ENCODE measurements at regions not wholly inside any gene's neighbourhood (a gene's known extent, or its start where the extent isn't known, plus 50 kb on each side); places are given as distances from the start of the nearest gene placed in this dataset.

DNA sequence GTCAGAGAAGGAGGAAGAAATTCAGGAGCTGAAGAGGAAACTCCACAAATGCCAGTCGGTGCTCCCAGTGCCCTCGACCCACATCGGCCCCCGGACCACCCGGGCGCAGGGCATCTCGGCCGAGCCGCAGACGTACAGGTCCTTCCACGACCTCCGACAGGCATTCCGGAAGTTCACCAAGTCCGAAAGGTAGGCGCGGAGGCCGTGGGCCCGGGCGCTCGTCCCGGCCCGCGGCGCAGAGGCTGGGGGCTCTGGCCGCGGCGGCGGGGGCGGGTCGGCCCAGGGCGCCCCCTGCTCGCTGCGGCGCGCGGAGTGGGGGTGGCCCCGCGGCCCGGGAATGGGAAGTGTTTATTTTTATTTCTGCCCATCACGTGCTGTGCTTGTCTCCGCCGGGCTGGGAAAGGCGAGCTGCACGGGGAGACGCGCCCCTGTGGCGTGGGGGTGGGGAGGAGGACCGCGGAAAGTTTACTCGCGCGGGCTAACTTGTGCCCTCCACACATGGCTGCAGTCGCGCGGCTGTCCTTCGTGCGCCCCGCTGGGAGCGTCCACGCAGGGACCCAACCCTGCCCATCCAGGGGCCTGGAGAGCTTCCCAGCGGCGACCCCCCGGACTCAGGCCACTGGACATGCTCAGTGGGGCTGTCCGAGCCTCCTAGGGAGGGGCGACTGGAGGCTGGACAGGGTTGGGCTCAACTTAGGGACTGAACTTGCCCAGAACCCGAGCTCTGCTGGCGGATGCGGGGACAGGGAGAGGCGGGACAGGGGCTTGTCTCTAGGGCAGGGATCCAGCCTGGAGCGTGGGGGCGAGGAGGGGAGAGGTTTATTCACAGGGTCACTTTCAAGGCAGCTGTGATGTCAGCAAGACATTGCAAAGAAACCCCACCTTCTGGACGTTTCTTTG is 82.6 kb upstream of the PRKG1 start:
- Mint-ChIP-seq H3K4me1 (peaks cover 5% of the 10 kb centered on the region), H3K27ac (no peak overlapping the region), H3K36me3 (no peaks in the 10 kb centered on the region), H3K9me3 (no peaks in the 10 kb centered on the region), H3K4me3 (peak overlapping the region; percentile 60), H3K27me3 (peaks cover 34% of the 10 kb centered on the region)

DNA sequence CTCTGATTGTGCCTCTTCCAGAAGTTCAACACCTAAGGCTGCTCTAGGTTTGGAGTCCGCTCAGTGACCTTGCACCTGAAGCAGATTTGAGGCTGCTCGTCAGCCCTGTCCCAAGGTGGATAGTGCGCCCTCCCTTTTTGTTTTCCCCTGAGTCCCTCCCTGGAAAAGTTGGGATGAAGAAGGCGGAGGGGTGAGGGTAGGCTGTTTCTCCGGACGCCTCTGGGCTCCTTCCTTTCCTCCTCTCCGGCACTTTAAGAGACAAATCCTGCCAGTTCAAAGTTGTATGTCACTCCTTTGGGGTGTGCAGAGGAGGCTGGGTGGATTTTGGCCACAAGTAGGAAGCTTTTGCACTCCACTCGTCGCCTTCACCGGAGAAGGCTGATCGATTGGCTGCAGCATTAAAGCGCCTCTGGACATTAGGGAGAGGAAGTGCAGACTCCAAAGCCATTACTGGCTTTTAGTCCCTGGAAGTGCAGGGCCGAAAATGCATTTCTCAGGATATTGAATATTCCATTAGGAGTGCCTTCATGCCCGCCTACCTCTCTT is 81.9 kb upstream of the PRKG1 start:
- H3K27ac Mint-ChIP-seq: no peak overlapping the region
- H3K4me1 Mint-ChIP-seq: peaks cover 5% of the 10 kb centered on the region
- no peaks in the 10 kb centered on the region for H3K36me3 Mint-ChIP-seq
- no peak overlapping the region for H3K4me3 Mint-ChIP-seq
- H3K27me3 Mint-ChIP-seq: peaks cover 35% of the 10 kb centered on the region
- H3K9me3 Mint-ChIP-seq: no peaks in the 10 kb centered on the region

GRCh38 chr10:50992972-50993766 is 81.1 kb upstream of the PRKG1 start:
- H3K9me3 Mint-ChIP-seq: no peaks in the 10 kb centered on the region
- H3K36me3 Mint-ChIP-seq: no peaks in the 10 kb centered on the region
- no peak overlapping the region for H3K4me3 Mint-ChIP-seq
- H3K4me1 Mint-ChIP-seq: peaks cover 5% of the 10 kb centered on the region
- H3K27ac Mint-ChIP-seq: no peak overlapping the region
- H3K27me3 Mint-ChIP-seq: peaks cover 34% of the 10 kb centered on the region

GRCh38 chr10:50993771-50994251 is 80.5 kb upstream of the PRKG1 start:
- Mint-ChIP-seq H3K27ac (no peak overlapping the region), H3K27me3 (peaks cover 32% of the 10 kb centered on the region), H3K36me3 (no peaks in the 10 kb centered on the region), H3K4me1 (peaks cover 5% of the 10 kb centered on the region), H3K9me3 (no peaks in the 10 kb centered on the region), H3K4me3 (no peak overlapping the region)

GRCh38 chr10:50997461-50997860 is 76.8 kb upstream of the PRKG1 start:
- Mint-ChIP-seq H3K27ac (no peak overlapping the region), H3K9me3 (no peaks in the 10 kb centered on the region), H3K36me3 (no peaks in the 10 kb centered on the region), H3K4me1 (no peaks in the 10 kb centered on the region), H3K27me3 (peaks cover 25% of the 10 kb centered on the region), H3K4me3 (no peak overlapping the region)

GRCh38 chr10:50999163-50999562 is 75.1 kb upstream of the PRKG1 start:
- H3K27me3 Mint-ChIP-seq: peaks cover 17% of the 10 kb centered on the region
- H3K36me3 Mint-ChIP-seq: no peaks in the 10 kb centered on the region
- H3K4me1 Mint-ChIP-seq: no peaks in the 10 kb centered on the region
- no peak overlapping the region for H3K4me3 Mint-ChIP-seq
- H3K9me3 Mint-ChIP-seq: no peaks in the 10 kb centered on the region
- no peak overlapping the region for H3K27ac Mint-ChIP-seq

GRCh38 chr10:51000164-51000563 is 74.1 kb upstream of the PRKG1 start:
- H3K9me3 Mint-ChIP-seq: no peaks in the 10 kb centered on the region
- H3K4me3 Mint-ChIP-seq: no peak overlapping the region
- H3K36me3 Mint-ChIP-seq: no peaks in the 10 kb centered on the region
- H3K27me3 Mint-ChIP-seq: peaks cover 14% of the 10 kb centered on the region
- no peaks in the 10 kb centered on the region for H3K4me1 Mint-ChIP-seq
- H3K27ac Mint-ChIP-seq: no peak overlapping the region

DNA sequence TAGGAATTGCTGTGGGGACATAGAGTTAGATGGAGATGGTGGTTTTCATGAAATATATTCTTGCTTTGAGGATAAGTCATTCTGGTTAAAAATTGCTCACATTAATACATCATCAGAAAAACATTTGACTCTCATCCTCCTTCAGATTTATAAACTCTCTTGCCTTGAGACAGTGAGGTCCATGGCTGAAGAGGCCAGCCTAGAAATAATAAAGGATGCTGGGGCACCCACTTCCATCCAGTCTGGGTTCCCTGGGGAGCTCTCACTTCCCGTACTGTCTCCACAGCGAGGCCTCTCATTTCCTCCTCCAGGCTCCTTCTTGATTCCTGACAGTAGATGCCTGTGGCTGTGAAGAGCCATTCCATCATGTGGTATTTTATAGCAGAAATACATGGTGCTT is 73.3 kb upstream of the PRKG1 start:
- H3K27ac Mint-ChIP-seq: no peak overlapping the region

GRCh38 chr10:51001587-51001986 is 72.7 kb upstream of the PRKG1 start:
- Mint-ChIP-seq H3K36me3 (no peaks in the 10 kb centered on the region), H3K27me3 (peaks cover 11% of the 10 kb centered on the region), H3K4me3 (no peak overlapping the region), H3K4me1 (no peaks in the 10 kb centered on the region), H3K27ac (no peak overlapping the region), H3K9me3 (no peaks in the 10 kb centered on the region)

More for the DNA sequence above, 73.3 kb upstream of the PRKG1 start:
- H3K27me3 Mint-ChIP-seq: peaks cover 13% of the 10 kb centered on the region
- no peaks in the 10 kb centered on the region for H3K9me3 Mint-ChIP-seq
- no peaks in the 10 kb centered on the region for H3K4me1 Mint-ChIP-seq
- H3K4me3 Mint-ChIP-seq: no peak overlapping the region
- H3K36me3 Mint-ChIP-seq: no peaks in the 10 kb centered on the region

DNA sequence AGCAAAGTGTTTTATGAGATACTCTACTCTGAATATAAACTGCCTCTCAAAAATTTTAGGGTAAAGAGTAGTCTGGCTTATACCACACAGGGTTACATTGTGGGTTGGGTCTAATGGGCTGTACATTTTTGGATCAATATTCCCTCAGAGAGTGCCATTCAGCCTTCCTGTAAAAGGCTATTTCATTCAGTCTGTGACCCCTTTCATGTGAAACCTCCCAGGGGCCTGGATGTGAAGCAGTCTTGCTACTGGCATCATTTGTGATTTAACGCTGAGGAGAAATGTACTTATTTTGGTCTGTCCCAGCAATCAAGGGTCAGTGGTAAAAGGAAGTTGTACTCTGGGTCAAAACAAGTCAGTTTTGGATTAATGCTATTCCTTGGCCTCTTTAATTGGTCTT is 71.8 kb upstream of the PRKG1 start:
- no peak overlapping the region for H3K4me3 Mint-ChIP-seq
- no peaks in the 10 kb centered on the region for H3K9me3 Mint-ChIP-seq
- H3K36me3 Mint-ChIP-seq: no peaks in the 10 kb centered on the region
- peaks cover 9% of the 10 kb centered on the region for H3K27me3 Mint-ChIP-seq
- no peak overlapping the region for H3K27ac Mint-ChIP-seq
- H3K4me1 Mint-ChIP-seq: no peaks in the 10 kb centered on the region

GRCh38 chr10:51004776-51005175 is 69.5 kb upstream of the PRKG1 start:
- Mint-ChIP-seq H3K36me3 (no peaks in the 10 kb centered on the region), H3K27me3 (peaks cover 9% of the 10 kb centered on the region), H3K4me1 (no peaks in the 10 kb centered on the region), H3K27ac (no peak overlapping the region), H3K9me3 (no peaks in the 10 kb centered on the region), H3K4me3 (no peak overlapping the region)

DNA sequence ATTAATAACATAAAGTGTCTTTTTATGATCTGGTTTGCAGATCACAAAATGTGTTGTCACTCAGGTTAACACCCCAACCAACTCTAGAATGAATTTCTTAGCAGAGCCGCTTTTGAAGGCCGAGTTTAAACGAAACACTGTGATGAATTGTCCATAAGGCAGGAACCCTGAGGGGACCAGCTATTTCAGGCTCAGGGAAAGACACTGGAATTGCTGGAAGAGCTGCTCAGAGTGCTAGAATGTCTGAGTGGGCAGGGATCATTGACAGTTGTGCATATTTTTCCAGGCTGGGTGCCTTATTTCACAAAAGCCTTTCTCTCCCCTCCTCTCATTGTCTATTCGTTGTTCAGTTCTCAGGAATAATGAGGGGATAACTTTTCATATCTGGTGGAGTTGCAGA is 68.7 kb upstream of the PRKG1 start:
- Mint-ChIP-seq H3K27ac (no peak overlapping the region), H3K27me3 (peaks cover 8% of the 10 kb centered on the region), H3K36me3 (no peaks in the 10 kb centered on the region), H3K9me3 (no peaks in the 10 kb centered on the region), H3K4me1 (no peaks in the 10 kb centered on the region), H3K4me3 (no peak overlapping the region)

GRCh38 chr10:51006686-51007085 is 67.6 kb upstream of the PRKG1 start:
- Mint-ChIP-seq H3K27ac (no peak overlapping the region), H3K4me3 (no peak overlapping the region), H3K4me1 (no peaks in the 10 kb centered on the region), H3K27me3 (peaks cover 7% of the 10 kb centered on the region), H3K36me3 (no peaks in the 10 kb centered on the region), H3K9me3 (no peaks in the 10 kb centered on the region)

DNA sequence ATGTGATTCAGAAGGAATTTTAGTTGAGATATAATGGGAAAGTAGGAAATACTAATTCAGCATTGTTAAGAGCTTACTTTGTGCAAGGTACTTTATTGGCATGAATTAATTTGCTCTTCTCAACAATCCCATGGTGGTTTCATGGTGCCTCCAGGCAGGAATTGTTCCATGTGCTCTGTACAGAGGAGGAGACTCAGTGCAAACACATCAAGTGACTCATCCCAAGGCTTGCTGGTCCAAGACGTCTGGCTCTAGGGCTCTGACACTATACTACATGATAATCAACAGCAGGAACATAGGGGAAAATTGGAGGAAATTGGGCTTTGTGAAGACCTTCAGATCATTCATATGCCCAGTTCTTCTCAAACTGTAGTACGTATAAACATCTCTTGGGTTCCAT is 66.5 kb upstream of the PRKG1 start:
- Mint-ChIP-seq H3K27ac (no peak overlapping the region), H3K27me3 (peaks cover 5% of the 10 kb centered on the region), H3K9me3 (no peaks in the 10 kb centered on the region), H3K4me3 (no peak overlapping the region), H3K4me1 (no peaks in the 10 kb centered on the region), H3K36me3 (no peaks in the 10 kb centered on the region)

DNA sequence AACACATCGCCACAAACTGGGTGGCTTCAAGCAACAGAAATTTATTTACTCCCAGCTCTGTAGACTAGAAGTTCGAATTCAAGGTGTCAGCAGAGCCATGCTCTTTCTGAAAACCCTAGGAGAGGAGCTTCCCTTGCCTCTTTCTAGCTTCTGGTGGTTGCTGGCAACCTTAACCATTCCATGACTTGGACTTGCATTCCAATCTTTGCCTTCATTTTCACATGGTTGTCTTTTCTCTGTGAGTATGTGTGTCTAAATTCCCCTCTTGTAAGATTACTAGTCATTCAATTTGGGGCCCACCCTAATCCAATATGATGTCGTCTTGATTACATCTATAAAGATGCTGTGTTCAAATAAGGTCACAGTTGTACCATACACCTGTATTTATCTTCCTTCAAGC is 65.9 kb upstream of the PRKG1 start:
- peaks cover 5% of the 10 kb centered on the region for H3K27me3 Mint-ChIP-seq
- no peaks in the 10 kb centered on the region for H3K9me3 Mint-ChIP-seq
- no peak overlapping the region for H3K27ac Mint-ChIP-seq
- H3K4me1 Mint-ChIP-seq: no peaks in the 10 kb centered on the region
- no peaks in the 10 kb centered on the region for H3K36me3 Mint-ChIP-seq
- no peak overlapping the region for H3K4me3 Mint-ChIP-seq

DNA sequence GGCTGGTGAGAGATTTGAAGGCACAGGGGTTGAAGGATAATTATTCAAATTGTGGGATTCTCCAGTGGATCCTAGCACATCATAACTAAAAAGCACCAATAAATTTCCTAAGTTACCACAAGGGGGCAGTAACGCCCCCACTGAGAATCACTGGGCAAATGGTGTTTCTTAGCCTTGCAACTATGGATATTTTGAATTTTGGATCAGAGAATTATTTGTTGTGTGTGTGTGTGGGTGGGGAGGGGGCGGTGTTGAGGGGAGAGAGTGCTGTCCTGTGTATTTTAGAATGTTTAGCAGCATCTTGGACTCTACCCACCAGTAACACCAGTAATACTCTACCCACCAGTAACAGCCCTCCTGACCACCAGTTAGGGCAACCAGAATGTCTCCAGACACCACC is 63.3 kb upstream of the PRKG1 start:
- Mint-ChIP-seq H3K4me3 (no peak overlapping the region), H3K36me3 (no peaks in the 10 kb centered on the region), H3K27me3 (peaks cover 5% of the 10 kb centered on the region), H3K9me3 (no peaks in the 10 kb centered on the region), H3K4me1 (no peaks in the 10 kb centered on the region), H3K27ac (no peak overlapping the region)

Measured in activated naive CD4-positive, alpha-beta T cell treated with anti-CD3 and anti-CD28 coated beads, Interleukin-2, amount 50 U/mL, for 24 hours (primary cell).